ENCODE measurements at regions not wholly inside any gene's neighbourhood (a gene's known extent, or its start where the extent isn't known, plus 50 kb on each side); places are given as distances from the start of the nearest gene placed in this dataset.

- Histone ChIP-seq H3K4me1 (ENCODE audit: control insufficient read depth, insufficient read depth, low read length) (no peaks in the 10 kb centered on the region), H3K4me3 (ENCODE audit: low read depth in 2 of 2, low read length in 2 of 2) (no peak overlapping the region), H3K27ac (ENCODE audit: low read length) (no peak overlapping the region), H3K36me3 (ENCODE audit: control insufficient read depth, insufficient read depth, low read length) (no peaks in the 10 kb centered on the region), H3K27me3 (ENCODE audit: control insufficient read depth, insufficient read depth, low read length) (no peaks in the 10 kb centered on the region), H3K9me3 (ENCODE audit: control insufficient read depth, insufficient read depth, low read depth, low read length) (no peaks in the 10 kb centered on the region)
- DNase-seq (ENCODE audit: low read depth, low spot score) (no peak), ATAC-seq (no peak)
- no TSS peak for BruUV-seq (replicated peaks)
- intact Hi-C loops (cut with micrococcal nuclease; ENCODE audit: unreplicated experiment) (no loop called here), in situ Hi-C loops (cut with HindIII; ENCODE audit: low pct_unique_long_range_greater_than_20kb, low sequenced_read_pairs) (no loop called here)
- TF ChIP-seq TCF7L2 (IDR thresholded peaks at IDR 0.05; ENCODE audit: low read depth, low read length): no peak
- TF ChIP-seq POLR2AphosphoS5 (IDR thresholded peaks at IDR 0.05; ENCODE audit: low read depth, low read length): no peak
- no peak for TF ChIP-seq REST (IDR thresholded peaks at IDR 0.05; ENCODE audit: insufficient read depth in 1 of 2, low read depth in 2 of 2, low read length in 1 of 2)
- TF ChIP-seq SIN3A (IDR thresholded peaks at IDR 0.05; ENCODE audit: borderline replicate concordance, insufficient read depth, low read depth, low read length): no peak
- TF ChIP-seq, protein P1, sequence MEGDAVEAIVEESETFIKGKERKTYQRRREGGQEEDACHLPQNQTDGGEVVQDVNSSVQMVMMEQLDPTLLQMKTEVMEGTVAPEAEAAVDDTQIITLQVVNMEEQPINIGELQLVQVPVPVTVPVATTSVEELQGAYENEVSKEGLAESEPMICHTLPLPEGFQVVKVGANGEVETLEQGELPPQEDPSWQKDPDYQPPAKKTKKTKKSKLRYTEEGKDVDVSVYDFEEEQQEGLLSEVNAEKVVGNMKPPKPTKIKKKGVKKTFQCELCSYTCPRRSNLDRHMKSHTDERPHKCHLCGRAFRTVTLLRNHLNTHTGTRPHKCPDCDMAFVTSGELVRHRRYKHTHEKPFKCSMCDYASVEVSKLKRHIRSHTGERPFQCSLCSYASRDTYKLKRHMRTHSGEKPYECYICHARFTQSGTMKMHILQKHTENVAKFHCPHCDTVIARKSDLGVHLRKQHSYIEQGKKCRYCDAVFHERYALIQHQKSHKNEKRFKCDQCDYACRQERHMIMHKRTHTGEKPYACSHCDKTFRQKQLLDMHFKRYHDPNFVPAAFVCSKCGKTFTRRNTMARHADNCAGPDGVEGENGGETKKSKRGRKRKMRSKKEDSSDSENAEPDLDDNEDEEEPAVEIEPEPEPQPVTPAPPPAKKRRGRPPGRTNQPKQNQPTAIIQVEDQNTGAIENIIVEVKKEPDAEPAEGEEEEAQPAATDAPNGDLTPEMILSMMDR (IDR thresholded peaks at IDR 0.05): no peak
- ChIA-PET POLR2A (no interaction called here), CTCF (no interaction called here)
Measured at GRCh38 chr1:232109391-232109790, 482.8 kb downstream of the DISC1 start.

DNA sequence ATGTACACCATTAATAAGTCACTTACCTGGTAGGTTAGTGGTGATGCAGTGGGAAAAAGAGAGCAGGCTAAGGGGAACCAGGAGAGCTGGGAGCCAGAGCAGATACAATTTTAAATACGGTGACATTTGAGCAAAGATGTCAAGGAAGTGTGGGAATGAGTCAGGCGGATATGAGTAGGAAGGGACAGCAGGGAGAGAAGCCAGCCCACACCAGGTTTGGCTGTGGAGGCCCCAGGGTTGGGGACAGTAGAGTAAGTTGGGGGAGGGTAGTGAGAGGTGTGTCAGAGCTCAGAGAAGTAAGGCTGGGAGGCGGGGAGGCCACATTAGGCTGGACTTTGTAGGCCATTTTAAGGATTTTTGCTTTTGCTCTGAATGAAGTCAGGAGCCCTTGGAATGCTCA is 482.0 kb downstream of the DISC1 start:
- Histone ChIP-seq H3K36me3 (ENCODE audit: control insufficient read depth, insufficient read depth, low read length) (no peaks in the 10 kb centered on the region), H3K27ac (ENCODE audit: low read length) (no peak overlapping the region), H3K4me3 (ENCODE audit: low read depth in 2 of 2, low read length in 2 of 2) (no peak overlapping the region), H3K4me1 (ENCODE audit: control insufficient read depth, insufficient read depth, low read length) (no peaks in the 10 kb centered on the region), H3K9me3 (ENCODE audit: control insufficient read depth, insufficient read depth, low read depth, low read length) (no peaks in the 10 kb centered on the region), H3K27me3 (ENCODE audit: control insufficient read depth, insufficient read depth, low read length) (no peaks in the 10 kb centered on the region)
- ChIA-PET POLR2A (no interaction called here), CTCF (no interaction called here)
- intact Hi-C loops (cut with micrococcal nuclease; ENCODE audit: unreplicated experiment): no loop called here
- no TSS peak for BruUV-seq (replicated peaks)
- TF ChIP-seq REST (IDR thresholded peaks at IDR 0.05; ENCODE audit: insufficient read depth in 1 of 2, low read depth in 2 of 2, low read length in 1 of 2) (no peak), POLR2AphosphoS5 (IDR thresholded peaks at IDR 0.05; ENCODE audit: low read depth, low read length) (no peak), SIN3A (IDR thresholded peaks at IDR 0.05; ENCODE audit: borderline replicate concordance, insufficient read depth, low read depth, low read length) (no peak), TCF7L2 (IDR thresholded peaks at IDR 0.05; ENCODE audit: low read depth, low read length) (no peak)
- TF ChIP-seq, protein P1 (IDR thresholded peaks at IDR 0.05): no peak
- in situ Hi-C loops (cut with HindIII; ENCODE audit: low pct_unique_long_range_greater_than_20kb, low sequenced_read_pairs): no loop called here
- DNase-seq (ENCODE audit: low read depth, low spot score): no peak
- ATAC-seq: no peak
